MCF 10A (cell line): ENCODE measurements at regions not wholly inside any gene's neighbourhood (a gene's known extent, or its start where the extent isn't known, plus 50 kb on each side); places are given as distances from the start of the nearest gene placed in this dataset.

ENCODE experiments used
- BruUV-seq: library from RNA; stranded (reverse); fragments of 400-500 nt; replicated peaks from 2 replicates; lab custom pipeline; 2021; lab: Mats Ljungman, UMichigan
- CTCF ChIA-PET: fragments of 300-600 bp; sonication (Branson Sonifier 250); formaldehyde crosslinking; extraction: SDS; loops from one replicate; lab custom pipeline; 2021; ENCODE audit warnings: antibody characterized with exemption, inconsistent platforms; lab: Yijun Ruan, JAX
- POLR2A ChIA-PET: fragments of 300-600, 350-650 bp; sonication (Branson Sonifier 250); formaldehyde crosslinking; extraction: SDS; loops from one replicate; lab custom pipeline; 2020; ENCODE audit warnings: antibody characterized with exemption, inconsistent platforms; lab: Yijun Ruan, JAX
- DNase-seq: peaks from one replicate; pipeline ENCODE4 v3.0.0-alpha.2; 2018; ENCODE audit not compliant: unreplicated experiment
- H3K27ac Mint-ChIP-seq: one replicate; pipeline ENCODE4 v1.8.0; 2022; ENCODE audit warnings: mild to moderate bottlenecking, low read depth, mixed read lengths; ENCODE audit not compliant: unreplicated experiment
- H3K27me3 Mint-ChIP-seq: one replicate; pipeline ENCODE4 v1.8.0; 2022; ENCODE audit warnings: mixed read lengths; ENCODE audit not compliant: insufficient read depth, unreplicated experiment
- H3K36me3 Mint-ChIP-seq: one replicate; pipeline ENCODE4 v1.8.0; 2022; ENCODE audit warnings: mild to moderate bottlenecking, moderate library complexity, mixed read lengths; ENCODE audit not compliant: insufficient read depth, unreplicated experiment
- H3K4me1 Mint-ChIP-seq: one replicate; pipeline ENCODE4 v1.8.0; 2022; ENCODE audit warnings: mixed read lengths; ENCODE audit not compliant: insufficient read depth, unreplicated experiment
- H3K4me3 Mint-ChIP-seq: one replicate; pipeline ENCODE4 v1.8.0; 2022; ENCODE audit warnings: mild to moderate bottlenecking, moderate library complexity, mixed read lengths; ENCODE audit not compliant: unreplicated experiment
- H3K9me3 Mint-ChIP-seq: one replicate; pipeline ENCODE4 v1.8.0; 2022; ENCODE audit warnings: mixed read lengths; ENCODE audit not compliant: unreplicated experiment
- CTCF ChIP-seq: fragments of 200-600 bp; IDR thresholded peaks from one replicate; pipeline ENCODE4 v1.8.0; 2022; ENCODE audit warnings: antibody characterized with exemption, mild to moderate bottlenecking; ENCODE audit not compliant: unreplicated experiment
- intact Hi-C: fragments of 100-400 bp; cut with micrococcal nuclease; formaldehyde crosslinking; loops from 2 replicates; pipeline ENCODE4 v1.14.1; 2022

GRCh38 chr10:29761916-29762315 lies 127.1 kb upstream of the SVIL start:
- peaks cover 13% of the 10 kb centered on the region for H3K4me1 Mint-ChIP-seq
- no peaks in the 10 kb centered on the region for H3K9me3 Mint-ChIP-seq
- no peak for DNase-seq
- BruUV-seq, result no TSS peak
- ChIA-PET CTCF (no interaction called here), POLR2A (no interaction called here)
- no peak overlapping the region for H3K4me3 Mint-ChIP-seq
- intact Hi-C loops, result no loop called here
- H3K27me3 Mint-ChIP-seq, result no peaks in the 10 kb centered on the region
- no peaks in the 10 kb centered on the region for H3K36me3 Mint-ChIP-seq
- no peak for TF ChIP-seq CTCF
- H3K27ac Mint-ChIP-seq, result no peak overlapping the region

GRCh38 chr10:29760138-29760900 lies 125.5 kb upstream of the SVIL start:
- POLR2A ChIA-PET, result interaction anchor here (1.2 kb wide), 1 partner anchor 24 kb away, joined by 3 read pairs; no protein-coding TSS in a partner anchor
- H3K36me3 Mint-ChIP-seq, result no peaks in the 10 kb centered on the region
- no peak overlapping the region for H3K4me3 Mint-ChIP-seq
- H3K4me1 Mint-ChIP-seq, result peaks cover 13% of the 10 kb centered on the region
- H3K27me3 Mint-ChIP-seq, result no peaks in the 10 kb centered on the region
- no peak for DNase-seq
- intact Hi-C loops, result no loop called here
- H3K27ac Mint-ChIP-seq, result no peak overlapping the region
- H3K9me3 Mint-ChIP-seq, result no peaks in the 10 kb centered on the region
- no TSS peak for BruUV-seq
- TF ChIP-seq CTCF, result no peak
- CTCF ChIA-PET, result no interaction called here

- no peaks in the 10 kb centered on the region for H3K9me3 Mint-ChIP-seq
- no peak overlapping the region for H3K27ac Mint-ChIP-seq
- CTCF ChIA-PET, result interaction anchor here (0.6 kb wide), 1 partner anchor 102 kb away, joined by 3 read pairs; no protein-coding TSS in a partner anchor
- peaks cover 6% of the 10 kb centered on the region for H3K36me3 Mint-ChIP-seq
- peaks cover 13% of the 10 kb centered on the region for H3K4me1 Mint-ChIP-seq
- DNase-seq, result peak; percentile 85
- H3K27me3 Mint-ChIP-seq, result no peaks in the 10 kb centered on the region
- H3K4me3 Mint-ChIP-seq, result no peak overlapping the region
- POLR2A ChIA-PET, result no interaction called here
- no TSS peak for BruUV-seq
- TF ChIP-seq CTCF, result no peak
- intact Hi-C loops, result no loop called here
Observed at GRCh38 chr10:29757551-29758297, 123.0 kb upstream of the SVIL start.

GRCh38 chr10:29756451-29756850 lies 121.7 kb upstream of the SVIL start:
- Mint-ChIP-seq H3K9me3 (no peaks in the 10 kb centered on the region), H3K4me1 (peaks cover 13% of the 10 kb centered on the region), H3K4me3 (no peak overlapping the region), H3K27me3 (no peaks in the 10 kb centered on the region), H3K36me3 (peaks cover 6% of the 10 kb centered on the region), H3K27ac (no peak overlapping the region)
- DNase-seq, result no peak
- TF ChIP-seq CTCF, result no peak
- intact Hi-C loops, result no loop called here
- CTCF ChIA-PET, result no interaction called here
- no TSS peak for BruUV-seq
- POLR2A ChIA-PET, result no interaction called here
